IMR-90 (cell line): ENCODE measurements at regions not wholly inside any gene's neighbourhood (a gene's known extent, or its start where the extent isn't known, plus 50 kb on each side); places are given as distances from the start of the nearest gene placed in this dataset.

ENCODE experiments used
- ATAC-seq: fragments of 200-7000 bp; cut with Tn5 transposase; 2 replicates; pipeline ENCODE4 v1.9.1; 2020; ENCODE audit warnings: low read depth, mild to moderate bottlenecking, moderate library complexity
- BruUV-seq: library from RNA; stranded (reverse); fragments of 400-500 nt; replicated peaks from 2 replicates; lab custom pipeline; 2021; lab: Mats Ljungman, UMichigan
- CTCF ChIA-PET: fragments of 300-600 bp; formaldehyde crosslinking; extraction: SDS; loops from one replicate; lab custom pipeline; 2021; ENCODE audit warnings: antibody characterized with exemption; lab: Yijun Ruan, JAX
- POLR2A ChIA-PET: fragments of 300-600 bp; sonication (Branson Sonifier 250); formaldehyde crosslinking; loops from one replicate; lab custom pipeline; 2022; ENCODE audit warnings: antibody characterized with exemption; ENCODE audit not compliant: unreplicated experiment; lab: Charles Lee
- DNase-seq: peaks from one replicate; pipeline ENCODE4 v3.0.0; 2013
- H2AFZ ChIP-seq: replicated peaks from 2 replicates; pipeline ENCODE3; 2013; ENCODE audit warnings: low read length, mild to moderate bottlenecking; ENCODE audit not compliant: poor library complexity
- H2AK5ac ChIP-seq: 2 replicates; pipeline ENCODE4 v1.6.1; 2013; ENCODE audit warnings: low read depth, low read length, inconsistent platforms
- H2AK9ac ChIP-seq: replicated peaks from 2 replicates; pipeline ENCODE3; 2013; ENCODE audit warnings: mild to moderate bottlenecking, low read depth, low read length, moderate library complexity; ENCODE audit not compliant: poor library complexity
- H2BK120ac ChIP-seq: 2 replicates; pipeline ENCODE4 v1.6.1; 2013; ENCODE audit warnings: low read depth, low read length, inconsistent platforms
- H2BK15ac ChIP-seq: 3 replicates; pipeline ENCODE4 v1.6.1; 2013; ENCODE audit warnings: low read depth, low read length, inconsistent platforms
- H2BK20ac ChIP-seq: 2 replicates; pipeline ENCODE4 v1.6.1; 2013; ENCODE audit warnings: low read depth, mild to moderate bottlenecking, inconsistent platforms, low read length, moderate library complexity
- H2BK5ac ChIP-seq: 2 replicates; pipeline ENCODE4 v1.6.1; 2013; ENCODE audit warnings: mild to moderate bottlenecking, low read depth, low read length, inconsistent platforms; ENCODE audit not compliant: poor library complexity, severe bottlenecking
- H3K14ac ChIP-seq: replicated peaks from 2 replicates; pipeline ENCODE4 v1.6.1; 2013; ENCODE audit warnings: low read depth, low read length, inconsistent platforms
- H3K18ac ChIP-seq: 2 replicates; pipeline ENCODE4 v1.6.1; 2013; ENCODE audit warnings: low read depth, low read length, control low read depth
- H3K23ac ChIP-seq: 2 replicates; pipeline ENCODE4 v1.6.1; 2013; ENCODE audit warnings: low read depth, low read length, inconsistent platforms
- H3K27ac ChIP-seq: 2 replicates; pipeline ENCODE4 v1.5.1; 2013; ENCODE audit warnings: mild to moderate bottlenecking, control low read depth, low read length; ENCODE audit not compliant: insufficient read depth
- H3K27me3 ChIP-seq: 2 replicates; pipeline ENCODE4 v1.6.1; 2013; ENCODE audit warnings: low read length; ENCODE audit not compliant: control insufficient read depth, insufficient read depth
- H3K36me3 ChIP-seq: 2 replicates; pipeline ENCODE4 v1.6.1; 2013; ENCODE audit warnings: low read length, mixed read lengths; ENCODE audit not compliant: control insufficient read depth, insufficient read depth
- H3K4ac ChIP-seq: 2 replicates; pipeline ENCODE4 v1.6.1; 2013; ENCODE audit warnings: low read depth, low read length, inconsistent platforms
- H3K4me1 ChIP-seq: 2 replicates; pipeline ENCODE4 v1.6.1; 2013; ENCODE audit warnings: low read length, mixed read lengths; ENCODE audit not compliant: control insufficient read depth, insufficient read depth
- H3K4me2 ChIP-seq: 2 replicates; pipeline ENCODE4 v1.6.1; 2013; ENCODE audit warnings: low read depth, mild to moderate bottlenecking, control low read depth, low read length, moderate library complexity
- H3K4me3 ChIP-seq: 2 replicates; pipeline ENCODE4 v1.5.1; 2013; ENCODE audit warnings: low read depth, mild to moderate bottlenecking, control low read depth, low read length, moderate library complexity; ENCODE audit not compliant: insufficient read depth
- H3K56ac ChIP-seq: 2 replicates; pipeline ENCODE4 v1.6.1; 2013; ENCODE audit warnings: low read length, inconsistent platforms; ENCODE audit not compliant: insufficient read depth; ENCODE audit errors: extremely low read depth
- H3K79me1 ChIP-seq, 2 experiments: 2 replicates each; pipeline ENCODE4 v1.6.1; 2013; ENCODE audit warnings: low read length in 2 of 2, inconsistent platforms in 1 of 2, low read depth in 1 of 2
- H3K9ac ChIP-seq: 2 replicates; pipeline ENCODE4 v1.6.1; 2013; ENCODE audit warnings: low read depth, low read length, control low read depth
- H3K9me1 ChIP-seq: 2 replicates; pipeline ENCODE4 v1.6.1; 2013; ENCODE audit warnings: low read length, inconsistent platforms; ENCODE audit not compliant: insufficient read depth
- H3K9me3 ChIP-seq: 2 replicates; pipeline ENCODE4 v1.6.1; 2013; ENCODE audit warnings: low read length; ENCODE audit not compliant: control insufficient read depth, insufficient read depth
- H4K20me1 ChIP-seq: 2 replicates; pipeline ENCODE4 v1.6.1; 2013; ENCODE audit warnings: low read length, inconsistent platforms; ENCODE audit not compliant: insufficient read depth
- H4K5ac ChIP-seq: 2 replicates; pipeline ENCODE4 v1.6.1; 2013; ENCODE audit warnings: mild to moderate bottlenecking, low read depth, low read length, control low read depth
- H4K8ac ChIP-seq, 2 experiments: 2 replicates each; pipeline ENCODE4 v1.6.1; 2013; ENCODE audit warnings: low read depth in 2 of 2, low read length in 2 of 2, control low read depth in 1 of 2, inconsistent platforms in 1 of 2
- H4K91ac ChIP-seq: 2 replicates; pipeline ENCODE4 v1.6.1; 2013; ENCODE audit warnings: low read depth, low read length, inconsistent platforms; ENCODE audit not compliant: insufficient read depth
- BHLHE40 ChIP-seq: fragments of 150-350 bp; IDR thresholded peaks from 2 replicates; pipeline ENCODE4 v1.6.1; 2016; ENCODE audit warnings: mild to moderate bottlenecking, low read depth, low read length
- CEBPB ChIP-seq: IDR thresholded peaks from 2 replicates; pipeline ENCODE4 v1.6.1; 2012; ENCODE audit warnings: low read depth, low read length, improper control_type of control experiment
- FOS ChIP-seq: fragments of 150-350 bp; IDR thresholded peaks from 2 replicates; pipeline ENCODE4 v1.6.1; 2016; ENCODE audit warnings: low read depth, low read length
- MAZ ChIP-seq: IDR thresholded peaks from 2 replicates; pipeline ENCODE4 v1.6.1; 2012; ENCODE audit warnings: low read depth, mild to moderate bottlenecking, low read length, improper control_type of control experiment, moderate library complexity, borderline replicate concordance
- NFE2L2 ChIP-seq: fragments of 150-350 bp; IDR thresholded peaks from 2 replicates; pipeline ENCODE4 v1.6.1; 2016; ENCODE audit warnings: low read depth, mild to moderate bottlenecking, low read length
- RAD21 ChIP-seq: IDR thresholded peaks from 2 replicates; pipeline ENCODE4 v1.6.1; 2012; ENCODE audit warnings: low read length, improper control_type of control experiment
- RCOR1 ChIP-seq: IDR thresholded peaks from 2 replicates; pipeline ENCODE4 v1.6.1; 2012; ENCODE audit warnings: mild to moderate bottlenecking, low read length, improper control_type of control experiment; ENCODE audit not compliant: insufficient replicate concordance
- SMC3 ChIP-seq: fragments of 150-350 bp; IDR thresholded peaks from 2 replicates; pipeline ENCODE4 v1.6.1; 2016; ENCODE audit warnings: low read depth, mild to moderate bottlenecking, antibody characterized with exemption, low read length, moderate library complexity
- whole genome bisulfite sequencing, 2 experiments: methylation state at CpG; one replicate each; pipeline versions ENCODE4 v1.1.5 to v1.1.7; 2013; ENCODE audit warnings: missing lambda C conversion rate in 2 of 2; ENCODE audit not compliant: insufficient read length in 1 of 2; ENCODE audit errors: extremely low coverage in 2 of 2; 5-methylcytosine and 5-hydroxymethylcytosine counted together
- dilution Hi-C: fragments of 300-500 bp; cut with HindIII; formaldehyde crosslinking; loops from one replicate; pipeline ENCODE4 v1.14.3; 2018; ENCODE audit warnings: low sequenced_read_pairs; ENCODE audit not compliant: unreplicated experiment
- in situ Hi-C: fragments of 300-500 bp; cut with MboI; formaldehyde crosslinking; loops from 3 replicates; pipeline ENCODE4 v1.14.3; 2019; ENCODE audit warnings: low sequenced_read_pairs, inconsistent platforms, mixed read lengths
- intact Hi-C: fragments of 100-400 bp; cut with micrococcal nuclease; formaldehyde crosslinking; loops from 2 replicates; pipeline ENCODE4 v1.10.0; 2022
- TF ChIP-seq, protein P1 (sequence below): fragments of 150-350 bp; IDR thresholded peaks from 2 replicates; pipeline ENCODE4 v1.6.1; 2016; ENCODE audit warnings: low read depth, mild to moderate bottlenecking, low read length, moderate library complexity, borderline replicate concordance
- TF ChIP-seq, protein P2 (sequence below): fragments of 150-350 bp; IDR thresholded peaks from 2 replicates; pipeline ENCODE4 v1.6.1; 2017; ENCODE audit warnings: mild to moderate bottlenecking, antibody characterized with exemption, low read length, low read depth

DNA sequence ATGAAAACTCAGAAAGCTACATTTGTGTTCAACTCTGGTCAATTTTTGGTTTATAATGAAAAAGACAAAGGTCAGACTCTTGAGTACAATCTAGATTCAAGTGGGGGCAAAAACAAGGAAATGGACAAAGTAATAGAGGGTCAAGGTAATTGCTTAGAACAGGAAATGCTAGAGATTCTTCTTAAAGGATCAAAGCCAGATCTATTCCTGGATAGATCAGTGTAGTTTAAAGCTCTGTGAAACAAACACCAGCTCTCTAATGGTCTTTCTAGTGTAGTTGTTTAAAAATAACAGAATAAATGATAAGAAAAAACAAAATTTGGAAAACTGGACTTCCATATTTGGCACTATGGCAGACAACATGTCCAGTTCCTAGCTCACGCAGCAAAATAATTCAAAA is 70.7 kb upstream of the SLC8A3 start:
- Histone ChIP-seq H3K9ac (no peak overlapping the region), H3K27me3 (peaks cover 7% of the 10 kb centered on the region), H3K79me1 (no peaks in the 10 kb centered on the region), H2AK9ac (no peak overlapping the region), H2BK120ac (no peak overlapping the region), H4K20me1 (no peaks in the 10 kb centered on the region), H3K9me1 (no peaks in the 10 kb centered on the region), H2AK5ac (no peak overlapping the region), H2BK15ac (no peak overlapping the region), H3K4me3 (no peak overlapping the region), H2BK20ac (no peak overlapping the region), H3K4me2 (no peak overlapping the region), H3K27ac (no peak overlapping the region), H3K23ac (no peak overlapping the region), H2BK5ac (no peak overlapping the region), H3K4ac (no peak overlapping the region), H3K36me3 (no peaks in the 10 kb centered on the region), H3K56ac (no peak overlapping the region), H3K14ac (no peak overlapping the region), H2AFZ (no peak overlapping the region), H4K91ac (no peak overlapping the region), H3K9me3 (0 out of 2 replicates have a peak, but pooled peaks cover 2% of the 10 kb centered on the region), H3K4me1 (no peaks in the 10 kb centered on the region), H4K8ac (no peak overlapping the region), H3K18ac (no peak overlapping the region), H4K5ac (no peak overlapping the region)
- 83% methylated on average over 1 of the region's 1 CpG; no CpG with 5 or more reads in 1 of the 2 experiments for WGBS, 2 experiments
- dilution Hi-C loops = no loop called here
- DNase-seq (no peak), ATAC-seq (no peak)
- in situ Hi-C loops = no loop called here
- TF ChIP-seq RCOR1 (no peak), FOS (no peak), CEBPB (no peak), NFE2L2 (no peak), SMC3 (no peak), RAD21 (no peak), MAZ (no peak), BHLHE40 (no peak)
- TF ChIP-seq, protein P1, sequence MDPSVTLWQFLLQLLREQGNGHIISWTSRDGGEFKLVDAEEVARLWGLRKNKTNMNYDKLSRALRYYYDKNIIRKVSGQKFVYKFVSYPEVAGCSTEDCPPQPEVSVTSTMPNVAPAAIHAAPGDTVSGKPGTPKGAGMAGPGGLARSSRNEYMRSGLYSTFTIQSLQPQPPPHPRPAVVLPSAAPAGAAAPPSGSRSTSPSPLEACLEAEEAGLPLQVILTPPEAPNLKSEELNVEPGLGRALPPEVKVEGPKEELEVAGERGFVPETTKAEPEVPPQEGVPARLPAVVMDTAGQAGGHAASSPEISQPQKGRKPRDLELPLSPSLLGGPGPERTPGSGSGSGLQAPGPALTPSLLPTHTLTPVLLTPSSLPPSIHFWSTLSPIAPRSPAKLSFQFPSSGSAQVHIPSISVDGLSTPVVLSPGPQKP = no peak
- TF ChIP-seq, protein P2, sequence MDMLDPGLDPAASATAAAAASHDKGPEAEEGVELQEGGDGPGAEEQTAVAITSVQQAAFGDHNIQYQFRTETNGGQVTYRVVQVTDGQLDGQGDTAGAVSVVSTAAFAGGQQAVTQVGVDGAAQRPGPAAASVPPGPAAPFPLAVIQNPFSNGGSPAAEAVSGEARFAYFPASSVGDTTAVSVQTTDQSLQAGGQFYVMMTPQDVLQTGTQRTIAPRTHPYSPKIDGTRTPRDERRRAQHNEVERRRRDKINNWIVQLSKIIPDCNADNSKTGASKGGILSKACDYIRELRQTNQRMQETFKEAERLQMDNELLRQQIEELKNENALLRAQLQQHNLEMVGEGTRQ = no peak
- intact Hi-C loops = no loop called here
- BruUV-seq = no TSS peak
- CTCF ChIA-PET = no interaction called here
- POLR2A ChIA-PET = interaction anchor here (0.7 kb wide), 1 partner anchor 10 kb away, joined by 4 read pairs; no protein-coding TSS in a partner anchor
